ENCODE measurements at regions not wholly inside any gene's neighbourhood (a gene's known extent, or its start where the extent isn't known, plus 50 kb on each side); places are given as distances from the start of the nearest gene placed in this dataset.

DNA sequence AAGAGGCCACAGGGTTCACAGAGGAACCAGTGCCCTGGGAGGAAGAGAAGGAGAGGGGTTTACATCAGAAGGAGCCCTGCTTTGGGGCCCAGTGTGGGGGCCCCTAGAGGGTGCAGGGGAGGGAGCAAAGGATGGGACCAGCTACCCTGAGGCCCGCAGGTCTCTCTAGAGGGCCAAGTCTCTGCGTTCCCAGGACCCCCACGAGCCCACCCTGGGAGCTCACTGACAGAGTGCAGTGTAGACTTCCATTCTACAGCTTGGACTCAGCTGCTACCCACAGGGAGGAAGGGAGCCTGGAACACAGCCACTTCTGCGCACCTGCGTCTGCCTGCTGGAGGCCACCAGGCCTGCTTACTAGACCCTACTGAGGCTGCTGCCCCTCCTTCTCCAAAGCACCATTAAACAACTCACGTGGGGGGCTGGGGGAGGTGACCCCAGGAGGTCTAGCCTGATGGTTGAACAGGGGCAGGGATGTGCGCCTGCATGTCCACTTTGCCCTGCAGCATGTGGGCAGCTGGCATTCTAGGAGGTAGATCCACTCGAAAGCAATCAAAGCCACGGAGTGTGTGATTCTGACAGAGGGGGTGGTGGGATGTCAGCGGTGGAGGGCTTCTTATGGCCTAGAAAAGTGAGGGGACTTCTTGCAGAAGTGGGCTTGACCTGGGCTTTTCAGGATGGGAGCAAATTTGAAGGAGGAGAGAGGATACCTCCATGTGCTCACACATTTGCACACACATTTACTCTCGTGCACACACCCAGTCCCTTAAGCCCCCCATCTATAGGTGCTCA is 90.2 kb downstream of the ZFP36L2 start:
- TF ChIP-seq EGR1 (IDR thresholded peaks at IDR 0.05), result no peak
- no peak for TF ChIP-seq NFIC (IDR thresholded peaks at IDR 0.05)
- no peak for TF ChIP-seq ZBTB7A (IDR thresholded peaks at IDR 0.05; ENCODE audit: low read depth)
- no peak for TF ChIP-seq FOXM1 (IDR thresholded peaks at IDR 0.05; ENCODE audit: borderline replicate concordance, low read depth)
- TF ChIP-seq TCF12 (IDR thresholded peaks at IDR 0.05; ENCODE audit: low read depth), result no peak
- TF ChIP-seq RAD21 (IDR thresholded peaks at IDR 0.05; ENCODE audit: low read depth), result no peak
- TF ChIP-seq YY1 (IDR thresholded peaks at IDR 0.05; ENCODE audit: low read depth), result no peak
- TF ChIP-seq TEAD4 (IDR thresholded peaks at IDR 0.05), result no peak
- no peak for TF ChIP-seq MAX (IDR thresholded peaks at IDR 0.05)
- TF ChIP-seq USF1 (IDR thresholded peaks at IDR 0.05), result no peak
- TF ChIP-seq, protein P1, sequence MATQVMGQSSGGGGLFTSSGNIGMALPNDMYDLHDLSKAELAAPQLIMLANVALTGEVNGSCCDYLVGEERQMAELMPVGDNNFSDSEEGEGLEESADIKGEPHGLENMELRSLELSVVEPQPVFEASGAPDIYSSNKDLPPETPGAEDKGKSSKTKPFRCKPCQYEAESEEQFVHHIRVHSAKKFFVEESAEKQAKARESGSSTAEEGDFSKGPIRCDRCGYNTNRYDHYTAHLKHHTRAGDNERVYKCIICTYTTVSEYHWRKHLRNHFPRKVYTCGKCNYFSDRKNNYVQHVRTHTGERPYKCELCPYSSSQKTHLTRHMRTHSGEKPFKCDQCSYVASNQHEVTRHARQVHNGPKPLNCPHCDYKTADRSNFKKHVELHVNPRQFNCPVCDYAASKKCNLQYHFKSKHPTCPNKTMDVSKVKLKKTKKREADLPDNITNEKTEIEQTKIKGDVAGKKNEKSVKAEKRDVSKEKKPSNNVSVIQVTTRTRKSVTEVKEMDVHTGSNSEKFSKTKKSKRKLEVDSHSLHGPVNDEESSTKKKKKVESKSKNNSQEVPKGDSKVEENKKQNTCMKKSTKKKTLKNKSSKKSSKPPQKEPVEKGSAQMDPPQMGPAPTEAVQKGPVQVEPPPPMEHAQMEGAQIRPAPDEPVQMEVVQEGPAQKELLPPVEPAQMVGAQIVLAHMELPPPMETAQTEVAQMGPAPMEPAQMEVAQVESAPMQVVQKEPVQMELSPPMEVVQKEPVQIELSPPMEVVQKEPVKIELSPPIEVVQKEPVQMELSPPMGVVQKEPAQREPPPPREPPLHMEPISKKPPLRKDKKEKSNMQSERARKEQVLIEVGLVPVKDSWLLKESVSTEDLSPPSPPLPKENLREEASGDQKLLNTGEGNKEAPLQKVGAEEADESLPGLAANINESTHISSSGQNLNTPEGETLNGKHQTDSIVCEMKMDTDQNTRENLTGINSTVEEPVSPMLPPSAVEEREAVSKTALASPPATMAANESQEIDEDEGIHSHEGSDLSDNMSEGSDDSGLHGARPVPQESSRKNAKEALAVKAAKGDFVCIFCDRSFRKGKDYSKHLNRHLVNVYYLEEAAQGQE (IDR thresholded peaks at IDR 0.05; ENCODE audit: low read depth), result no peak
- no peak for TF ChIP-seq TAF1 (IDR thresholded peaks at IDR 0.05; ENCODE audit: low read depth)
- no peak for TF ChIP-seq EP300 (IDR thresholded peaks at IDR 0.05; ENCODE audit: borderline replicate concordance)
- no peak for TF ChIP-seq CEBPB (IDR thresholded peaks at IDR 0.05)
- no peak for TF ChIP-seq CREB1 (IDR thresholded peaks at IDR 0.05; ENCODE audit: low read depth)

- TF ChIP-seq TAF1 (IDR thresholded peaks at IDR 0.05; ENCODE audit: low read depth), result no peak
- TF ChIP-seq, protein P1 (IDR thresholded peaks at IDR 0.05; ENCODE audit: low read depth), result no peak
- TF ChIP-seq CREB1 (IDR thresholded peaks at IDR 0.05; ENCODE audit: low read depth), result no peak
- no peak for TF ChIP-seq EP300 (IDR thresholded peaks at IDR 0.05; ENCODE audit: borderline replicate concordance)
- no peak for TF ChIP-seq RAD21 (IDR thresholded peaks at IDR 0.05; ENCODE audit: low read depth)
- no peak for TF ChIP-seq CEBPB (IDR thresholded peaks at IDR 0.05)
- TF ChIP-seq TCF12 (IDR thresholded peaks at IDR 0.05; ENCODE audit: low read depth), result no peak
- no peak for TF ChIP-seq TEAD4 (IDR thresholded peaks at IDR 0.05)
- TF ChIP-seq YY1 (IDR thresholded peaks at IDR 0.05; ENCODE audit: low read depth), result no peak
- no peak for TF ChIP-seq USF1 (IDR thresholded peaks at IDR 0.05)
- no peak for TF ChIP-seq EGR1 (IDR thresholded peaks at IDR 0.05)
- TF ChIP-seq MAX (IDR thresholded peaks at IDR 0.05), result no peak
These were observed 90.8 kb downstream of the ZFP36L2 start for GRCh38 chr2:43135583-43135982.

DNA sequence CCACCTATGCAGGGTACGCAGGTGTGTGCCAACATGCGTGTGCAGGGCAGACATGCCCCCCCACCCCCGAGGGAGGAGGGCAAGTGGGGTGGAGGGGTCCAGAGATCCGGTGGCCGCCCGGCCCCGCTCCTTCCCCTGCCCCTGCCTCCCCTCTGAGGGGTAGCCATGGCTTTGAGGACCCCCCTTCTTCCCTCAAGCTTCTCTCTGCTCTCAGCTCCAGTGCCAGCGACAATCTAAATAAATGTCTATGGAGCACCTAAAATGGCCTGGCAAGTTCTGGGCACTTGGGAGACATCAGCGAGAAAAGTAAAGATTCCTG is 91.9 kb downstream of the ZFP36L2 start:
- TF ChIP-seq FOXM1 (IDR thresholded peaks at IDR 0.05; ENCODE audit: borderline replicate concordance, low read depth) (no peak), NFIC (IDR thresholded peaks at IDR 0.05) (no peak), MAX (IDR thresholded peaks at IDR 0.05) (no peak), TEAD4 (IDR thresholded peaks at IDR 0.05) (no peak), CEBPB (IDR thresholded peaks at IDR 0.05) (no peak), EP300 (IDR thresholded peaks at IDR 0.05; ENCODE audit: borderline replicate concordance) (no peak), ZBTB7A (IDR thresholded peaks at IDR 0.05; ENCODE audit: low read depth) (no peak), EGR1 (IDR thresholded peaks at IDR 0.05) (no peak), USF1 (IDR thresholded peaks at IDR 0.05) (no peak), RAD21 (IDR thresholded peaks at IDR 0.05; ENCODE audit: low read depth) (no peak), TCF12 (IDR thresholded peaks at IDR 0.05; ENCODE audit: low read depth) (no peak), YY1 (IDR thresholded peaks at IDR 0.05; ENCODE audit: low read depth) (no peak), TAF1 (IDR thresholded peaks at IDR 0.05; ENCODE audit: low read depth) (no peak), CREB1 (IDR thresholded peaks at IDR 0.05; ENCODE audit: low read depth) (no peak)
- TF ChIP-seq, protein P1 (IDR thresholded peaks at IDR 0.05; ENCODE audit: low read depth), result no peak

Data from Ishikawa (cell line).